ENCODE measurements at regions not wholly inside any gene's neighbourhood (a gene's known extent, or its start where the extent isn't known, plus 50 kb on each side); places are given as distances from the start of the nearest gene placed in this dataset.
"Not testable (repeated sequence)": the region's sequence is repeated elsewhere in the genome, so short reads cannot be mapped to it uniquely, and the experiment has no call there.

GRCh38 chr6:147666255-147666654 lies 157.8 kb downstream of the SAMD5 start:
- DNase-seq (ENCODE audit: low spot score in 2 of 2) (peak in 1 of 2 donors; percentile 8), FAIRE-seq (no peak)

- DNase-seq (ENCODE audit: low spot score in 2 of 2) (no peak), FAIRE-seq (no peak)
Measured at GRCh38 chr6:147667082-147667481, 158.6 kb downstream of the SAMD5 start.

DNA sequence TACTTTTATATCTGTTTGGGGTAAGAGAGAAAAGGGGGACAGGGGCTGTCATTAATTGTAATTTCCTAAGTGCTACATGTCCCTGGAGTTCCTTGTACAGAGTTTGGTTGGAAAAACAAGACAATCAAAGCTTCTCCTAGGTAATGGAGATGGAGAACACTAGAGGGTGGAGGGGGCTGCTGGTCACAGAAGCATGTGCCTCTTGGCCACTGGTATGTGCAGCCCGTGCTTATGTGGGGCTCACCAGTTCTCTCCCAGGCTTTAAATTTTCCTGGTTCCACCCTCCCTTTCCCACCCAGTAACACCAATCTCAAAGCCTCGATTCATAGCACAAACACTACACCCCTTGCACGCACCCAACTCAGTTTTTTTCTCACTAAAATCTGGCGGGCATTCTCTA lies 165.6 kb downstream of the SAMD5 start:
- FAIRE-seq (no peak), DNase-seq (ENCODE audit: low spot score in 2 of 2) (no peak)

- DNase-seq (ENCODE audit: low spot score in 2 of 2), result no peak
- no peak for FAIRE-seq
Measured at GRCh38 chr6:147674794-147675193, 166.3 kb downstream of the SAMD5 start.

DNA sequence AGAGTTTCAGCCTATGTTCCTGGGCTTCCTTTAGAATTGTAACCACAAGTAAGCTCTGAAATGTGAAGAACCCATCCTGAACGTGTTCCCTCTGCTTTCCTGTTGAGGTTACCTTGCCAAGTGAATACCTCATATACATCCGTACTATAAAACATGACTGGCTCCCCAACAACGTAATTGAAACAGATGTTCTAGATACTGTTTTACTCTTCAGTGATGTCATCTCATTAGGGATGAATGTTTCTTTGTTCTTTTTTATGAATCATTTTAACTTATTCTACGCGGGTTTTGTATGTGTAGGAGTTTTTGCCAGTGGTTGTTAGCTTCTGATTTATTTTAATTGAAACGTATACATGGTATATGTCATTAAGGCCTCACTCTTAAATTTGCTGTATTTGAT lies 166.8 kb downstream of the SAMD5 start:
- DNase-seq (ENCODE audit: low spot score in 2 of 2), result no peak
- no peak for FAIRE-seq

DNA sequence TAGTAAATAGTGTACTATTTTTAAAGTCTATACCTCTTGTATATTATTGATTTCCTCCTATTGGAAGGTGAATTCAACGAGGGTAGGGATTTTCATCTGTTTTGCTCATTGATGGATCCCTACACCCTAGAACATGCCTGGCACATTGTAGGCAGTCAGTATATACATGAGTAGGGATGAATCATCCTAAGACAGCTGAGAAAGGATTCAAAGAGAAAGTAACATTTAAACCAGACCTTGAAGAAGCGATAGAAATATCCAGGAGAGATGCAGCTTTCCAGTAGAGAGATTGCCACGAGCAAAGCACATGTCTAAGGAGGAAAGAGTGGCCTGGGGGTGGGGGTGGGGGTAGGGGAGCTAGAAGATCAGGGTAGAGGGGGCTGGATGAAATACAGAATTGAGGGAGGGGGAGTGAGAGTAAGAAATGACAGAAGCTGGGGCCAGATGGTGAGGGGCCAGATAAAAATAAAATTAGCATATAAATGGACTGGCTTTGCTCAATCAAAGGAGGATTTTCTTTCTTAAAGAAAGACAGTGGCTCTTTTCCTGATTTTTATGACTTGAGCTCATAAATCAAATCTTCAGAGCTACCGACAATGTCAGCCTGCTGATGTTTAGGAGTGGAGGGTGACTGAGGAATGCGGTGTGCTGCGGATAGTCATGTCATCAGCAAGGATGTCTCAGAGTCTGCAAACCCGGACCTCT lies 168.2 kb downstream of the SAMD5 start:
- DNase-seq (ENCODE audit: low spot score in 2 of 2) (no peak), FAIRE-seq (no peak)

DNA sequence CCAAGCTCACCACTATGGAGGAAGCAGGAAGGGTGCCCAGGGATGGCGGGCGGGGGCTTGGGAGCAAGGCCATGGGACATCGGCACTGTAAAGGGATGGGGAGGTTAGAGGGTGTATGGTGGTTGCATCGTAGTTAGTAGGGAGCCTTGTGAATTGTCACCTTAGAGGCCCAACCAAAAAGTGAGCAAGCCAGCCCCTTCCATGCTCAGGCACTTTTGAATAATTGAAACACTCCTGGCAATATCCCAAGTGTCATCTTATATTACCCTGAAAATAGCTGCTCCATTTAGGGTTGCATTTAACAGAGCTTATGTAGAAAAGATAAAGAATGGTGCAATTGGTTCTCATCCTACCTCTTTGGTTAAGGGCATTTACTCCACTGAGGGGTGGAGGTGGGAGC lies 169.2 kb downstream of the SAMD5 start:
- FAIRE-seq (no peak), DNase-seq (ENCODE audit: low spot score in 2 of 2) (no peak)

DNA sequence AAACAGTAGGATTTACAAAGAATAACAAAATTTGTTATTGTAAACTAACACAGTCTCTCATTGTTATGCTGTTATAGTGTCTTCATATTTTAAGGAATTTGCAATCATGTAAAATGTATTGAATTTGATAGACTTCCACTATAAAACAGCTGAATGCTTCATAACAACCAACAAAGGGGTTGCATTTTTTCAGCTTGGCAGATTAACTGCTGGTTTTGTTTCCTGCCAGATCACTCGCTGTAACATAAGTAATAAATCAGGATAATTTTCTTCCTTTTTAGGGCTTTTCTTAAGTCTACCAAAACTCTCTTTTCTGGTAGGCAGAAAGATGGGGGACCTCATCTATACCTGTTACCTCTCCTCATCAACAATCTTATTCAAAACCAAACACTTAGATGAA lies 169.8 kb downstream of the SAMD5 start:
- DNase-seq (ENCODE audit: low spot score in 2 of 2) (no peak), FAIRE-seq (no peak)

DNA sequence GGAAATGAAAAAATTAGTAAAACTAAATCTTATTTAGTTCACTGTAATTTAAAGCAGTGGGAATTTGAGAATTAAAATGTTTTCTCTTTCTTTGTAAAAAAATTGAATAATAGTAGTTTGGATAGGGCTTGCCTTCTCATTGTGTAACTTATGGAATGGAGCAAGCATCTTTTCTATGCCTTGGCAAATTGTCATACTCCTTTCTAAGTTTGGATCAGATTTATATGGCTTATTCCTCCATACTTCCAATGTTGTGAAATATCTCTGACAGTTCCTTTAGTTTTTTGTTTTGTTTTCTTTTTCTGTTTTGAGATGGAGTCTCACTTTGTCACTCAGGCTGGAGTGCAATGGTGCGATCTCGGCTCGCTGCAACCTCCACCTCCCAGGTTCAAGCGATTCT lies 176.4 kb downstream of the SAMD5 start:
- DNase-seq (ENCODE audit: low spot score in 2 of 2) (no peak), FAIRE-seq (no peak)

- DNase-seq (ENCODE audit: low spot score in 2 of 2), result no peak
- FAIRE-seq, result no peak
Measured at GRCh38 chr6:147689398-147689797, 180.9 kb downstream of the SAMD5 start.

GRCh38 chr6:147691446-147691845 lies 183.0 kb downstream of the SAMD5 start:
- no peak for DNase-seq (ENCODE audit: low spot score in 2 of 2)
- no peak for FAIRE-seq

GRCh38 chr6:147693181-147693580 lies 184.7 kb downstream of the SAMD5 start:
- FAIRE-seq, result no peak
- no peak for DNase-seq (ENCODE audit: low spot score in 2 of 2)

DNA sequence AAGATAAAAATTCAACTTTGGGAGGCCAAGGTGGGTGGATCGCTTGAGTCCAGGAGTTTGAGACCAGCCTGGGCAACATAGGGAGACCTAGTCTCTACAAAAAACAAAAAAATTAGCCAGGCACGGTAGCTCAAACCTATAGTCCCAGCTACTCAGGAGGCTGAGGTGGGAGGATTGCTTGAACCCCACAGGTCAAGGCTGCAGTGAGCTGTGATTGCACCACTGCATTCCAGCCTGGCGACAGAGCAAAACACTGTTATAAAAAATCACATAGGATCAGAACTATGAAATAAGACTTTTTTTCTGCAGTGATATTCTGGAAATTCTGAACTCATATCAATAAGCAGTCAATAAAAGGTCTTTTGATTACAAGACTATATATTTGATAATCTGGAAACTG lies 186.1 kb downstream of the SAMD5 start:
- FAIRE-seq; DNase-seq (ENCODE audit: low spot score in 2 of 2): not testable (repeated sequence)

DNA sequence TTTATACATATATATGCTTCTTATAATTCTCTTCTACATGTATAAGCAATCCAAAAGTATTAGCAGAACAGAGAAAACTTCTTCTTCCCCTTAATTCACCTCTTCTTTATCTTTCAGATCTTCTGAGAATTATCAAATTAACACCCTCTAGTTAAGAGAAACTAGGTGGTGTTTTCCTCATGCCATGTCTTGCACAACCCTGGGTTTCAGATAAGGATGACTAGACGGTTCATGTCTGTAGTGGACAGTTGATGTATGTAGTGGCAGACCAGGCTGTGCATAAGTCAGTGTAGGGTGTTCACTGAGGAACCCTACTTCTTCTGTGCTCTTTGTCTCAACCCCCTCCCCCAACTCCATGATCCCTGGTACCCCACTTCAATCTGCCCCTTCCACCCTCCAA lies 187.3 kb downstream of the SAMD5 start:
- FAIRE-seq, result no peak
- no peak for DNase-seq (ENCODE audit: low spot score in 2 of 2)

DNA sequence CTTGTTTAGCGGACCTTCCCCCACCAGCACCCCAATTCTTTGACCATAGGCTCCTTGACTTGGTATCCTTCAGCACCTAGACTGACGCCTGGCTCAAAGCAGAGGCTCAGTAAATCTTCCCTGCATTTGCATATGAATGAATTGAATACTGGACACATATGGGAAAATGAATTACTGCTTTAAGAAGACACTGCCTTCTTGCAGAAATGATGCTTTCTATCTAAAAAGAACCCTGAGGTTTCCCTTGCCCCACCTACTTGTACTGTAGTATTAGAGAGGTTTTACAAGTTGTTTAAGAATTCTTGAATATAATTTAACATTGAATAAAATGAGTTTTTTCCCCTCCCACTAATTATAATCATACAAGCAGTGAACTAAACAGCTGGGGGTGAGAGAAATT lies 190.7 kb downstream of the SAMD5 start:
- FAIRE-seq (no peak), DNase-seq (ENCODE audit: low spot score in 2 of 2) (no peak)

- no peak for DNase-seq (ENCODE audit: low spot score in 2 of 2)
Measured at GRCh38 chr6:147699637-147700036, 191.1 kb downstream of the SAMD5 start.

DNA sequence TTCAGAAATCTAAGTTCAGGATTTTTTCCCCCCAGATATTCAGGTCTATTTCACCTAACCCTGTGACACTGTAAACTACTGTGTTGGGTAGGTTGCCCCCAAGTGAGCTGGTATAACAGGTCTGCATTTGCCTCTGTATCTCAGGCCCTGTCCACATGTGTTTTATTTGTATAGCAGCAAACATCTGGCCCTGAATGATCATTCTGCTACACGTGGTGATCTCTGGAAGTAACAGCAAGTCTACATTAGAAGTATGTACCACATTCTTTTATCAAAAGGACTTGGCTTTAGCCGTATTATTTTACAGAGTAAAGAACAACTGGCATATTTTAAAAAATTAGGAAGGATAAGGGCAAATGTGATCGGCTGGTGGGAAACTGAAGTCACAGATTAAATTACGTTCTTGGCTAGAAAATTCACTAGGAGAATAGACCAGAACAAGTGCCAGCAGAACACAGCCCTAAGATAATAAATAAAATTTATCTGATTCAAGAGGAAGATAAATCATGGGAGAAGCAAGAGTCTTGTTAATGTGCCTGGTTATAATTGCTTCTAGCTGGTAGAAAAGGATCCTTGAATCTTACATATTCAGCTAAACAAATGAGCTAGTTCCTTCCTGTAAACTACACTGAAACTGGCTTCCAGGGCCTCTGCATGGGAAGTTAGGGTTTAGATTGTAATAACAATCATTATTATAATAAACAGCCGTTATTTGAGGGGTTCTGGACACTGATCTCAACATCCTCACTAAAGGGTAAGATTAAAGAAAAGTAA lies 192.1 kb downstream of the SAMD5 start:
- FAIRE-seq (no peak), DNase-seq (ENCODE audit: low spot score in 2 of 2) (no peak)

More at GRCh38 chr6:147699637-147700036, 191.1 kb downstream of the SAMD5 start:
- FAIRE-seq, result no peak

DNA sequence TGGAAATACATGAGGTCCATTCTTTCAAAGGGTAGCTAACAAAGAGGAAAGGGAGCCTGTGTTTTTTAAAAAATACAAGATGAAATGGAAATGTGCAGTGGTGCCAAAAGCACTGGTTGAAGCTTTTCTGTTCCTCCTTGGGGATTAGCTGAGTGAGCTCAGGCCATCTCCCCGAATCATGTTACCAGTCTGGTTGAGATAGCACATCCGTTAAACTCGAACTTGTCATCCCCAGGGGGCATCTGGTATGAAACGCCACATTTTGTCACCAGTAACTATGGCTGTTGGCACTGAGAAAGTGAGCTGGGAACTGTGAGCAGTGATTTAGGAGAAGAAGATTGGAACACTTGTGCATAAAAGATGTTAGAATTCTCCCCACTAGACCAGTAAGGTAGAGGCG lies 196.2 kb downstream of the SAMD5 start:
- no peak for FAIRE-seq
- no peak for DNase-seq (ENCODE audit: low spot score in 2 of 2)

- DNase-seq (ENCODE audit: low spot score in 2 of 2), result no peak
- no peak for FAIRE-seq
Measured at GRCh38 chr6:147707524-147707923, 199.0 kb downstream of the SAMD5 start.

DNA sequence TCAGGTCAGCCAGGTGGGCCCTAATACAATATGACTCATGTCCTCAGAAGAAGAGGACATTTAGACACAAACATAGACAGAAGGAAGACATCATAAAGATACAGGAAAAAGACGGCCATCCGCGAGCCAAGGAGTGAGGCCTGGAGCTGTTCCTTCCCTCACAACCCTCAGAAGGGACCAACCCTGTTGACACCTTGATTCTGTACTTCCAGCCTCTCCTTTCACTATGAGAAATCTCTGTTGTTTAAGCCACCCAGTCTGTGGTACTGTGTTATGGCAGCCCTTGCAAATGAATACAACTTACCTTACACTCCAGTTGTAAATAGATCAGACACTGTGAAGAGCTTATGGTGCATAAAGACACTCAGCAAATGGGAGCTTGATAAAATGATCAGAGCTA lies 199.7 kb downstream of the SAMD5 start:
- DNase-seq (ENCODE audit: low spot score in 2 of 2) (no peak), FAIRE-seq (no peak)

DNA sequence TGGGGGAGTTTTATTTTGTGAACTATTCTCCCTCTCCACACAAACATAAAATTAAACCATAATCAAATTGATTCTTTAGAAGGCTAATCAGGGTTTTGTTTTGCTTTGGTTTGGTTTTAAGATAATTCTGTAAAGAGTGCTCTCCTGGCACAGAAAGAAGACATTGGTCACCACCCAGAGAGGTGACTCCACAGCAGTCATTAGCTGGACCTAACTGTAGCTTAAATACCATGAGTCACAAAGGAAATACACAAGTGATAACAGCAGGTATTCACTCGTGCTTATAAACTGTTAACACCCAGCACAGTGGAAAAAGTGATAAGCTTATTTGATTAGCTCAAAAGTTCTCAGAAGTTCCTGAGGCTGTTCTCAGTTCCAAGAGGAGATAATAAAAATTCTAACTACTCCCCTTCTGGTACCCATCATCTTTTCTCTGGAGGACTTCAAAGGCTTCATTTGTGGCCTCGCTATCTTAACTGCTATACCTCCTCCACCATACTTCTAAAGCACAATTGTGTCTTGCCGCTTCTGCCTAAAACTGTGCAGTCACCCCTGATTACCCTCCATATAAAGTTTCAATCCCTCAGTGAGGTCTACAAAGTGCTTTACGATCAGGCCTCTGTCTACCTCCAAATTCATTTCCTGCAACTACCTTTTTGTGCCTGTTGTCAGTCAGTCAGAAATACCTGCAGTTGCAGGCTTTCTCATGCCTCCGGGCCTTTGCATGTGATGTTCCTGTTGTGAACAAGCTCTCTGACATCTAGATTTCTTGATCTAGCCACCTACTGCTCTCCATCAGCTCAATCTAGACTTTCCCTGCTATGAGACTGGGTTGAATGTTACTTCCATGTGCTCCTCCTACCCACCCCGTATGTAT lies 201.1 kb downstream of the SAMD5 start:
- FAIRE-seq (no peak), DNase-seq (ENCODE audit: low spot score in 2 of 2) (no peak)

Data from frontal cortex (tissue), 3 donors.